SK-N-SH (cell line): ENCODE measurements at regions not wholly inside any gene's neighbourhood (a gene's known extent, or its start where the extent isn't known, plus 50 kb on each side); places are given as distances from the start of the nearest gene placed in this dataset.

Source experiments
- CTCF ChIA-PET: fragments of 300-600, 350-600 bp; formaldehyde crosslinking; extraction: SDS; loops from one replicate; lab custom pipeline; 2021; lab: Yijun Ruan, JAX
- POLR2A ChIA-PET: fragments of 350-600 bp; sonication (Branson Sonifier 250); formaldehyde crosslinking; extraction: SDS; loops from one replicate; lab custom pipeline; 2020; ENCODE audit warnings: antibody characterized with exemption, inconsistent platforms; lab: Yijun Ruan, JAX
- DNase-seq: peaks from one replicate; pipeline ENCODE4 v3.0.0; 2012
- H2AFZ ChIP-seq: fragments of 200-600 bp; sonication (generic); 2 replicates; pipeline ENCODE4 v1.8.1; 2016; ENCODE audit warnings: antibody characterized with exemption, mild to moderate bottlenecking, low read depth
- H3F3A ChIP-seq: fragments of 200-600 bp; sonication (generic); replicated peaks from 2 replicates; pipeline ENCODE3; 2016; ENCODE audit warnings: antibody characterized with exemption, mild to moderate bottlenecking; ENCODE audit not compliant: insufficient read depth
- H3K27ac ChIP-seq, 2 experiments: fragments of 200-500 bp in 1 of 2; fragments of 200-600 bp in 1 of 2; sonication (Bioruptor generic) in 1 of 2; sonication (generic), shearing (Covaris generic) in 1 of 2; 2 replicates each; pipeline versions ENCODE4 v1.5.1 to v1.6.1; 2014 to 2016; ENCODE audit warnings: low read depth in 2 of 2, inconsistent platforms in 1 of 2, low read length in 1 of 2, mild to moderate bottlenecking in 1 of 2, mixed read lengths in 1 of 2
- H3K27me3 ChIP-seq: fragments of 200-600 bp; sonication (generic), shearing (Covaris generic); 2 replicates; pipeline ENCODE4 v1.6.1; 2016; ENCODE audit warnings: mixed run types; ENCODE audit not compliant: insufficient read depth
- H3K36me3 ChIP-seq, 2 experiments: fragments of 200-500 bp in 1 of 2; fragments of 200-600 bp in 1 of 2; sonication (Bioruptor generic) in 1 of 2; sonication (generic) in 1 of 2; replicated peaks in 1 of 2; 2 replicates each; pipeline versions ENCODE3 to v1.5.1; 2014 to 2016; ENCODE audit warnings: low read length in 1 of 2, mild to moderate bottlenecking in 1 of 2; ENCODE audit not compliant: insufficient read depth in 2 of 2, control insufficient read depth in 1 of 2
- H3K4me1 ChIP-seq, 2 experiments: fragments of 200-500 bp in 1 of 2; fragments of 200-600 bp in 1 of 2; sonication (Bioruptor generic) in 1 of 2; sonication (generic), shearing (Covaris generic) in 1 of 2; 2 replicates each; pipeline versions ENCODE4 v1.5.1 to v1.6.1; 2014 to 2016; ENCODE audit warnings: low read depth in 1 of 2, low read length in 1 of 2, mixed run types in 1 of 2; ENCODE audit not compliant: insufficient read depth in 2 of 2, control insufficient read depth in 1 of 2
- H3K4me2 ChIP-seq: fragments of 200-600 bp; sonication (generic), shearing (Covaris generic); 2 replicates; pipeline ENCODE4 v1.6.1; 2017; ENCODE audit warnings: mixed run types
- H3K4me3 ChIP-seq, 2 experiments: fragments of 200-500 bp in 1 of 2; fragments of 200-600 bp in 1 of 2; sonication (Bioruptor generic) in 1 of 2; sonication (generic), shearing (Covaris generic) in 1 of 2; 2 replicates each; pipeline versions ENCODE4 v1.5.1 to v1.8.1; 2014 to 2016; ENCODE audit warnings: low read depth in 2 of 2, inconsistent platforms in 1 of 2, low read length in 1 of 2, mild to moderate bottlenecking in 1 of 2, mixed read lengths in 1 of 2, moderate library complexity in 1 of 2
- H3K79me2 ChIP-seq: fragments of 200-600 bp; sonication (generic); 2 replicates; pipeline ENCODE4 v1.8.1; 2017; ENCODE audit warnings: mild to moderate bottlenecking; ENCODE audit not compliant: insufficient read depth
- H3K9ac ChIP-seq: fragments of 200-600 bp; sonication (generic); 2 replicates; pipeline ENCODE4 v1.6.1; 2017; ENCODE audit warnings: mixed run types
- H3K9me2 ChIP-seq: fragments of 200-600 bp; sonication (generic); 2 replicates; pipeline ENCODE4 v1.6.1; 2017; ENCODE audit warnings: mixed run types
- H3K9me3 ChIP-seq: fragments of 200-600 bp; sonication (generic); 2 replicates; pipeline ENCODE4 v1.6.1; 2017; ENCODE audit warnings: mixed run types, mild to moderate bottlenecking, moderate library complexity
- H4K20me1 ChIP-seq: fragments of 200-600 bp; sonication (generic); 2 replicates; pipeline ENCODE4 v1.6.1; 2017; ENCODE audit warnings: mild to moderate bottlenecking, mixed run types; ENCODE audit not compliant: insufficient read depth
- CHD2 ChIP-seq: fragments of 150-350 bp; IDR thresholded peaks from 2 replicates; pipeline ENCODE4 v1.6.1; 2018; ENCODE audit warnings: low read length; ENCODE audit not compliant: partially characterized antibody
- FOXM1 ChIP-seq: IDR thresholded peaks from 2 replicates; pipeline ENCODE4 v1.4.0; 2012; ENCODE audit warnings: low read depth, mild to moderate bottlenecking
- RFX5 ChIP-seq: IDR thresholded peaks from 2 replicates; pipeline ENCODE4 v1.6.1; 2012; ENCODE audit warnings: mild to moderate bottlenecking, improper control_type of control experiment, low read length
- RXRA ChIP-seq: IDR thresholded peaks from 2 replicates; pipeline ENCODE4 v1.4.0; 2012; ENCODE audit warnings: low read depth, mild to moderate bottlenecking, borderline replicate concordance
- YY1 ChIP-seq: IDR thresholded peaks from 2 replicates; pipeline ENCODE4 v1.4.0; 2012; ENCODE audit warnings: low read depth, mild to moderate bottlenecking
- WGBS: methylation state at CpG from one replicate; pipeline ENCODE4 v1.1.6; 2017; ENCODE audit warnings: low lambda C conversion rate; 5-methylcytosine and 5-hydroxymethylcytosine counted together
- TF ChIP-seq, protein P1 (sequence below): IDR thresholded peaks from 2 replicates; pipeline ENCODE4 v1.6.1; 2012; ENCODE audit warnings: mild to moderate bottlenecking, low read depth, low read length, moderate library complexity
- TF ChIP-seq, protein P2 (sequence below): IDR thresholded peaks from 2 replicates; pipeline ENCODE4 v1.4.0; 2012; ENCODE audit warnings: low read depth, borderline replicate concordance
- TF ChIP-seq, protein P3 (sequence below): IDR thresholded peaks from 2 replicates; pipeline ENCODE4; 2012

DNA sequence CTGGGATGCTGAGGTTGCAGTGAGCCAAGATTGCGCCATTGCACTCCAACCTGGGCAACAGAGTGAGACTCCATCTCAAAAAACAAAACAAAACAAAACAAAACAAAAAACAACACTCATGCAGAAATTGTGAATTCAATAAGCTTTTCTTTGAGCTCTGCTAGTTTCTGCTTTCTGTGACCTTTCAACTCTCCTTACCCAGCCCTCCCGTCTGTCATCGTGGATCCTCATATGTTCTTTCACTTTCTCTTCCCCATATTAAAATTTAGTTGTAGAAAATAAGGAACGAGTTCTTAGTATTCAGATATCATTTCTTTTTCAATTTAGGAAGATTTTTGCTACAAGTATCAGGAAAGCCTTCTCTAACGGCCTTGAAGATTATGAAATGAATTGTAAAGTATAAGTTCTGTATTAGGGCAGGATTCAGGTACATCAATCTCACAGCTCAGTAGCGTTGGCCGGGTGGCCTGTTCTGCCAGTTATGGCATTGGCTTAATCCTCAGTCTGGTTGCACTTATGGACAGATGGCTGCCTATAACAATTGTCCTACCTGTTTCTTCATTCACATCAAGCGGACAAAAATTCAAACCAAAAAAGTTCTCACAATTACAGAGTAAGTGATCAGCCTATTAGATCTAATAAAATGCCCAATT, 1167.0 kb downstream of the SORCS3 start:
- TF ChIP-seq FOXM1 (no peak), YY1 (no peak), CHD2 (no peak), RXRA (no peak)
- TF ChIP-seq, protein P1, sequence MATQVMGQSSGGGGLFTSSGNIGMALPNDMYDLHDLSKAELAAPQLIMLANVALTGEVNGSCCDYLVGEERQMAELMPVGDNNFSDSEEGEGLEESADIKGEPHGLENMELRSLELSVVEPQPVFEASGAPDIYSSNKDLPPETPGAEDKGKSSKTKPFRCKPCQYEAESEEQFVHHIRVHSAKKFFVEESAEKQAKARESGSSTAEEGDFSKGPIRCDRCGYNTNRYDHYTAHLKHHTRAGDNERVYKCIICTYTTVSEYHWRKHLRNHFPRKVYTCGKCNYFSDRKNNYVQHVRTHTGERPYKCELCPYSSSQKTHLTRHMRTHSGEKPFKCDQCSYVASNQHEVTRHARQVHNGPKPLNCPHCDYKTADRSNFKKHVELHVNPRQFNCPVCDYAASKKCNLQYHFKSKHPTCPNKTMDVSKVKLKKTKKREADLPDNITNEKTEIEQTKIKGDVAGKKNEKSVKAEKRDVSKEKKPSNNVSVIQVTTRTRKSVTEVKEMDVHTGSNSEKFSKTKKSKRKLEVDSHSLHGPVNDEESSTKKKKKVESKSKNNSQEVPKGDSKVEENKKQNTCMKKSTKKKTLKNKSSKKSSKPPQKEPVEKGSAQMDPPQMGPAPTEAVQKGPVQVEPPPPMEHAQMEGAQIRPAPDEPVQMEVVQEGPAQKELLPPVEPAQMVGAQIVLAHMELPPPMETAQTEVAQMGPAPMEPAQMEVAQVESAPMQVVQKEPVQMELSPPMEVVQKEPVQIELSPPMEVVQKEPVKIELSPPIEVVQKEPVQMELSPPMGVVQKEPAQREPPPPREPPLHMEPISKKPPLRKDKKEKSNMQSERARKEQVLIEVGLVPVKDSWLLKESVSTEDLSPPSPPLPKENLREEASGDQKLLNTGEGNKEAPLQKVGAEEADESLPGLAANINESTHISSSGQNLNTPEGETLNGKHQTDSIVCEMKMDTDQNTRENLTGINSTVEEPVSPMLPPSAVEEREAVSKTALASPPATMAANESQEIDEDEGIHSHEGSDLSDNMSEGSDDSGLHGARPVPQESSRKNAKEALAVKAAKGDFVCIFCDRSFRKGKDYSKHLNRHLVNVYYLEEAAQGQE = no peak
- TF ChIP-seq, protein P2, sequence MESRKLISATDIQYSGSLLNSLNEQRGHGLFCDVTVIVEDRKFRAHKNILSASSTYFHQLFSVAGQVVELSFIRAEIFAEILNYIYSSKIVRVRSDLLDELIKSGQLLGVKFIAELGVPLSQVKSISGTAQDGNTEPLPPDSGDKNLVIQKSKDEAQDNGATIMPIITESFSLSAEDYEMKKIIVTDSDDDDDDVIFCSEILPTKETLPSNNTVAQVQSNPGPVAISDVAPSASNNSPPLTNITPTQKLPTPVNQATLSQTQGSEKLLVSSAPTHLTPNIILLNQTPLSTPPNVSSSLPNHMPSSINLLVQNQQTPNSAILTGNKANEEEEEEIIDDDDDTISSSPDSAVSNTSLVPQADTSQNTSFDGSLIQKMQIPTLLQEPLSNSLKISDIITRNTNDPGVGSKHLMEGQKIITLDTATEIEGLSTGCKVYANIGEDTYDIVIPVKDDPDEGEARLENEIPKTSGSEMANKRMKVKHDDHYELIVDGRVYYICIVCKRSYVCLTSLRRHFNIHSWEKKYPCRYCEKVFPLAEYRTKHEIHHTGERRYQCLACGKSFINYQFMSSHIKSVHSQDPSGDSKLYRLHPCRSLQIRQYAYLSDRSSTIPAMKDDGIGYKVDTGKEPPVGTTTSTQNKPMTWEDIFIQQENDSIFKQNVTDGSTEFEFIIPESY = no peak
- TF ChIP-seq, protein P3, sequence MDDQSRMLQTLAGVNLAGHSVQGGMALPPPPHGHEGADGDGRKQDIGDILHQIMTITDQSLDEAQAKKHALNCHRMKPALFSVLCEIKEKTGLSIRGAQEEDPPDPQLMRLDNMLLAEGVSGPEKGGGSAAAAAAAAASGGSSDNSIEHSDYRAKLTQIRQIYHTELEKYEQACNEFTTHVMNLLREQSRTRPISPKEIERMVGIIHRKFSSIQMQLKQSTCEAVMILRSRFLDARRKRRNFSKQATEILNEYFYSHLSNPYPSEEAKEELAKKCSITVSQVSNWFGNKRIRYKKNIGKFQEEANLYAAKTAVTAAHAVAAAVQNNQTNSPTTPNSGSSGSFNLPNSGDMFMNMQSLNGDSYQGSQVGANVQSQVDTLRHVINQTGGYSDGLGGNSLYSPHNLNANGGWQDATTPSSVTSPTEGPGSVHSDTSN = no peak

DNA sequence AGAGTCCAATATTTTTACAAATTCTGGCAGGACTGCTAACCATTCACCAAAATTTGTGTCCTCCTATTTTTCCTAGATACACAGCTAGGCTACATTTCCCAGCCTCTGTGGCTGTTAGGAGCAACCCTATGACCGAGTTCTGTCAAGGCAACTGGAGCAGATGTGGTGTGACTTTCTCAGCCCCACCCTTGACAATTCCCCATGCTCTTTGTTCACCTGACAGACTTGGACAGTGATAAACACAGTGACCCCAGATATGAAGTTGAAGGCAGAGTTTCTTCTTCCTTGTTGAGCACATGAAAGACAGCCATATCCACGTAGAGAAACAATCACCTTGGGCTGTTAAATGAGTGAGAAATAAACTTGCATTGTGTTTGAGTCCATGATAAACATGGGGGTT, 1162.1 kb downstream of the SORCS3 start:
- Histone ChIP-seq H3K27ac (no peak overlapping the region), H3K36me3 (no peaks in the 10 kb centered on the region), H4K20me1 (no peaks in the 10 kb centered on the region), H3K9me2 (no peaks in the 10 kb centered on the region), H3K4me3 (no peak overlapping the region), H3K27me3 (no peaks in the 10 kb centered on the region), H2AFZ (no peak overlapping the region), H3K4me1 (no peaks in the 10 kb centered on the region), H3K9ac (no peak overlapping the region), H3F3A (no peaks in the 10 kb centered on the region), H3K9me3 (no peaks in the 10 kb centered on the region), H3K79me2 (no peaks in the 10 kb centered on the region), H3K4me2 (no peak overlapping the region)
- CTCF ChIA-PET = no interaction called here
- WGBS = 0% methylated on average over 2 of the region's 2 CpGs
- TF ChIP-seq RFX5 = no peak
- DNase-seq = no peak
- POLR2A ChIA-PET = no interaction called here

More for the DNA sequence above, 1167.0 kb downstream of the SORCS3 start:
- H3K4me1 ChIP-seq = no peaks in the 10 kb centered on the region
- no peaks in the 10 kb centered on the region for H3F3A ChIP-seq
- no peaks in the 10 kb centered on the region for H4K20me1 ChIP-seq
- no peaks in the 10 kb centered on the region for H3K9me2 ChIP-seq
- no peaks in the 10 kb centered on the region for H3K27me3 ChIP-seq
- no peak overlapping the region for H3K27ac ChIP-seq
- H2AFZ ChIP-seq = no peak overlapping the region
- H3K4me2 ChIP-seq = no peak overlapping the region
- POLR2A ChIA-PET = no interaction called here
- WGBS = 30% methylated on average over 8 of the region's 8 CpGs
- DNase-seq = no peak
- no peaks in the 10 kb centered on the region for H3K36me3 ChIP-seq
- CTCF ChIA-PET = interaction anchor here (0.7 kb wide), 1 partner anchor 626 kb away, joined by 3 read pairs; no protein-coding TSS in a partner anchor
- H3K79me2 ChIP-seq = no peaks in the 10 kb centered on the region
- H3K4me3 ChIP-seq = no peak overlapping the region
- H3K9me3 ChIP-seq = no peaks in the 10 kb centered on the region; the same call in 1 of the 2 replicates
- H3K9ac ChIP-seq = no peak overlapping the region
